GM12892 (cell line): ENCODE measurements at regions not wholly inside any gene's neighbourhood (a gene's known extent, or its start where the extent isn't known, plus 50 kb on each side); places are given as distances from the start of the nearest gene placed in this dataset.

Experiments used
- POLR2A ChIP-seq: IDR thresholded peaks from 2 replicates; pipeline ENCODE4 v1.6.1; 2011; ENCODE audit warnings: low read depth, low read length, control low read depth
- POLR2AphosphoS5 ChIP-seq: IDR thresholded peaks from 2 replicates; pipeline ENCODE4 v1.6.1; 2011; ENCODE audit warnings: low read depth, low read length, control low read depth
- TAF1 ChIP-seq: IDR thresholded peaks from 2 replicates; pipeline ENCODE4 v1.6.1; 2011; ENCODE audit warnings: low read depth, mild to moderate bottlenecking, control low read depth, low read length, borderline replicate concordance

DNA sequence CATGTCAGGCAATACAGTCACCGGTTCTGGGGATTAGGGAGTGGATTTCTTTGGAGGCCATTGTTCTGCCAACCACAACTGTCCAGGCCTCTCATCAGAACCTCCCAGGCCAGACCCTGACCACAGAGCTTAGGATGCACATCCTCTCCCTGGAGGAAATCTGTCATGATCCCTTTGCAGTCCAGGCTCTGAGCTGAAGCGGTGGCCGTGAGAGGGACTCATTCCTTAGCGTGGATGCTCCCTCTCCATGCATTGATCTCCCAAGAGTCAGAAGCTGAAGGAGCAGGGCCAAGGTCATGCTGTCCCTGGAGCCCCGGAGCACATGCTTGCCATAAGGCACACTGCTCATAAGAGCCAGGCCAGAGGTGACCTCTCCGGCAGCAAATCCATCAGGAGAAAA, 181.4 kb downstream of the COPRS start:
- TF ChIP-seq POLR2A (no peak), POLR2AphosphoS5 (no peak), TAF1 (no peak)
